ENCODE measurements at regions not wholly inside any gene's neighbourhood (a gene's known extent, or its start where the extent isn't known, plus 50 kb on each side); places are given as distances from the start of the nearest gene placed in this dataset.
"Not testable (repeated sequence)": the region's sequence is repeated elsewhere in the genome, so short reads cannot be mapped to it uniquely, and the experiment has no call there.

- no peak overlapping the region for H3K4me3 ChIP-seq (ENCODE audit: low read length)
- TF ChIP-seq, protein P1, sequence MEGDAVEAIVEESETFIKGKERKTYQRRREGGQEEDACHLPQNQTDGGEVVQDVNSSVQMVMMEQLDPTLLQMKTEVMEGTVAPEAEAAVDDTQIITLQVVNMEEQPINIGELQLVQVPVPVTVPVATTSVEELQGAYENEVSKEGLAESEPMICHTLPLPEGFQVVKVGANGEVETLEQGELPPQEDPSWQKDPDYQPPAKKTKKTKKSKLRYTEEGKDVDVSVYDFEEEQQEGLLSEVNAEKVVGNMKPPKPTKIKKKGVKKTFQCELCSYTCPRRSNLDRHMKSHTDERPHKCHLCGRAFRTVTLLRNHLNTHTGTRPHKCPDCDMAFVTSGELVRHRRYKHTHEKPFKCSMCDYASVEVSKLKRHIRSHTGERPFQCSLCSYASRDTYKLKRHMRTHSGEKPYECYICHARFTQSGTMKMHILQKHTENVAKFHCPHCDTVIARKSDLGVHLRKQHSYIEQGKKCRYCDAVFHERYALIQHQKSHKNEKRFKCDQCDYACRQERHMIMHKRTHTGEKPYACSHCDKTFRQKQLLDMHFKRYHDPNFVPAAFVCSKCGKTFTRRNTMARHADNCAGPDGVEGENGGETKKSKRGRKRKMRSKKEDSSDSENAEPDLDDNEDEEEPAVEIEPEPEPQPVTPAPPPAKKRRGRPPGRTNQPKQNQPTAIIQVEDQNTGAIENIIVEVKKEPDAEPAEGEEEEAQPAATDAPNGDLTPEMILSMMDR (conservative IDR thresholded peaks at IDR 0.05; ENCODE audit: low read length), result no peak
- DNase-seq (ENCODE audit: low read depth), result no peak
Measured at GRCh38 chr3:75337226-75337900, 326.8 kb upstream of the FRG2C start.

- H3K4me3 ChIP-seq (ENCODE audit: low read length), result no peak overlapping the region
- no peak for DNase-seq (ENCODE audit: low read depth)
- TF ChIP-seq, protein P1 (conservative IDR thresholded peaks at IDR 0.05; ENCODE audit: low read length), result no peak
Measured at GRCh38 chr3:75338342-75338741, 325.8 kb upstream of the FRG2C start.

GRCh38 chr3:75341324-75342067 lies 322.6 kb upstream of the FRG2C start:
- TF ChIP-seq, protein P1 (conservative IDR thresholded peaks at IDR 0.05; ENCODE audit: low read length), result 0 out of 2 replicates have a peak, but pooled peaks have one; percentile 7
- DNase-seq (ENCODE audit: low read depth), result peak; percentile 4
- no peak overlapping the region for H3K4me3 ChIP-seq (ENCODE audit: low read length)

GRCh38 chr3:75342425-75342824 lies 321.7 kb upstream of the FRG2C start:
- H3K4me3 ChIP-seq (ENCODE audit: low read length), result no peak overlapping the region
- TF ChIP-seq, protein P1 (conservative IDR thresholded peaks at IDR 0.05; ENCODE audit: low read length), result no peak

GRCh38 chr3:75350536-75350935 lies 313.6 kb upstream of the FRG2C start:
- not testable (repeated sequence) for DNase-seq (ENCODE audit: low read depth); H3K4me3 ChIP-seq (ENCODE audit: low read length)

More at GRCh38 chr3:75342425-75342824, 321.7 kb upstream of the FRG2C start:
- DNase-seq (ENCODE audit: low read depth), result no peak

DNA sequence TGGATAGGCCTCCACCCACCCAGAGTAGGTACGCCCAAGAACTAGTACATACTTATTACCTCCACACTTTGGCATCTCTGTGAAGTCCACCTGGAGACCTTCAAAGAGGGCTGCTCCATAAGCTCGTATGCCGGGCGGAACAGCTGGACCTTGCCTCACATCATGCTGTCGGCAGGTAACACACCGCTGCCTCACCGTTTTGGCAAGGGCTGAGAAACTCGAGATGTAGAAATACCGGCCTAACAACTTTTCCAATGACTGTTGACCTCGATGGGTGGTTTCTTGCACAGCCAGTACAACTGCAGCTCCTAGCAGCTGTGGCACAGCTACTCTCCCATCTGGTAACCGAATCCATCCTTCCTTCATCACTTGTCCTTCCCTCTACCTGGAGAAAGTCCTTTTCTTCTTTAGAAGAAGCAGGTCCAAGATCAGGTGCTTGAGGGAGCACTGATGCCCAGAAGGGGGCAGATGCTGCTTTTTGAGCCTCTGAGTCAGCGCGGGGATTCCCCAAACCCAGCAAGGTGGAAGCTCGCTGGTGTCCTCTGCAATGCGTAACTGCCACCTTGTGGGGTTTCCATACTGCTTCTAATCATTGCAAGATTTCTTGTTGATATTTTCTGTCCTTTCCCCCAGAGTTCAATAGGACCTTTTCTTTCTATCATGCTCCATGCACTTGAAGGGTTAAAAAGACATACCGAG lies 301.9 kb upstream of the FRG2C start:
- not testable (repeated sequence) for H3K4me3 ChIP-seq (ENCODE audit: low read length); DNase-seq (ENCODE audit: low read depth)

DNA sequence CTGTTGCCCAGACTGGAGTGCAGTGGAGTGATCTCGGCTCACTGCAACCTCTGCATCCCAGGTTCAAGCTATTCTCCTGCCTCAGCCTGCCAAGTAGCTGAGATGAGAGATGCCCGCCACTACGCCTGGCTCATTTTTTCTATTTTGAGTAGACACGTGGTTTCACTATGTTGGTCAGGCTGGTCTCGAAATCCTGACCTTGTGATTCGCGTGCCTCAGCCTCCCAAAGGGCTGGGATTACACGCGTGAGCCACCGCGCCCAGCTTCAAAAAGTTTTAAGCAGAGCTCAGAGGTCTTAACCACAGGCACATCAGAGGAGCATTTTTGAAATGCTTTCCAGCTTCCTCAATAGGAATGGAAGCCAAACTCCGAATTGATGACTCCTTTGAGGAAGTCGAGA lies 291.2 kb upstream of the FRG2C start:
- not testable (repeated sequence) for H3K4me3 ChIP-seq (ENCODE audit: low read length)
- DNase-seq (ENCODE audit: low read depth), result peak; percentile 61

GRCh38 chr3:75379840-75380239 lies 284.3 kb upstream of the FRG2C start:
- not testable (repeated sequence) for H3K4me3 ChIP-seq (ENCODE audit: low read length); DNase-seq (ENCODE audit: low read depth)

DNA sequence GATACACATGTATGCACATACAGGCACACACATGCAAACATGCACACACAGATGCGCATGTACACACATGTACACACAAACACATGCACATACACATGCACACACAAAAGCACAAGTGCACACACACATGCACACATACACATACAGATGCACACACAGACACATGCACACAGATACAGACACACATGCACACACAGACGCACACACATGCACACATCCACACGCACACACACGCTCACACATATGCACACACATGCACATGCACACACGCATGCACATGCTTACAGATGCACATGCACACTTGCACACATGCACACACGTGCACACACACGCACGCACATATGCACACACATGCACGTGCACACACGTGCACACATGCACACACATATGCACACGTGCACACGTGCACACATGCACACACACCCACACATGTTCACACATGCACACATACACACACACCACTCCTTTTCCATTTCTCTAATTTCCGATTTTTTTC lies 283.8 kb upstream of the FRG2C start:
- H3K4me3 ChIP-seq (ENCODE audit: low read length), result no peak overlapping the region
- DNase-seq (ENCODE audit: low read depth), result no peak
- TF ChIP-seq, protein P1 (conservative IDR thresholded peaks at IDR 0.05; ENCODE audit: low read length), result no peak

- H3K4me3 ChIP-seq (ENCODE audit: low read length); DNase-seq (ENCODE audit: low read depth): not testable (repeated sequence)
Measured at GRCh38 chr3:75384016-75384415, 280.1 kb upstream of the FRG2C start.

DNA sequence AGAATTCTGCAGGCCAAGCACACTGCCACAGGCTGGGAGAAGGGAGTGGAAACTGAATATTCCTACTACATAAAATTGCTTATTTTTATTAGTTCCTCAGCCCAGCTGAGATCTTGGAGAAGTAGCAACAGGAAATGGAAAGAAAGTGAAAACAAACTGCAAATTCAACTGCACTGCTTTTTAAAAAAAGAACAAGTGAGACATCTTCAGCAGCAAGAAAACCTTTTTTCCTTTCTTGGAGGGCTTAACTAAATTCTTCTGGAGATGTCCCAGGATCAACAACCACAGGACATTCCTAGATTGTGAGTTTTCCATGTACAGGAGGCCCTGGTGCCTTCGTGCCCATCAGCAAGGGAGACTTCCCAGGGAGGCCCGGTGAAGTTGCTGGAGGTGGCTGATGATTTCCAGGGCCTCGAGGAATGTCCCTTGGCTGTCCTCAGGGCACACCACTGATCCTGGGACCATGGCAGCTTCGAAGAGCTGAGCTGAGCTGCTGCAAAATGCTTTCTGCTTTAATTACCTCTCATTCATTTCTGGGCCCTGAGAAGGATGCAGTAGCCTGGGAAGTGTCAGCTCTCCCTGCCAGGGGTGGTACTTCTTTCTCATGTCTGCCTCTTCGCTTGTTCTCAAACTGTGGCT lies 275.5 kb upstream of the FRG2C start:
- DNase-seq (ENCODE audit: low read depth), result peak; percentile 42
- H3K4me3 ChIP-seq (ENCODE audit: low read length), result not testable (repeated sequence)

DNA sequence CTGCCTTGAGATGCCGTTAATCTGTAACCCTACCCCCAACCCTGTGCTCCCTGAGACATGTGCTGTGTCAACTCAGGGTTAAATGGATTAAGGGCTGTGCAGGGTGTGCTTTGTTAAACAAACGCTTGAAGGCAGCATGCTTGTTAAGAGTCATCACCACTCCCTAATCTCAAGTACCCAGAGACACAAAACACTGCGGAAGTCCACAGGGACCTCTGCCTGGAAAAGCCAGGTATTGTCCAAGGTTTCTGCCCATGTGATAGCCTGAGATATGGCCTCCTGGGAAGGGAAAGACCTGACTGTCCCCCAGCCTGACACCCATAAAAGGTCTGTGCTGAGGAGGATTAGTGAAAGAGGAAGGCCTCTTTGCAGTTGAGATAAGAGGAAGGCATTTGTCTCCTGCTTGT lies 270.8 kb upstream of the FRG2C start:
- H3K4me3 ChIP-seq (ENCODE audit: low read length); DNase-seq (ENCODE audit: low read depth): not testable (repeated sequence)

Measured in AG10803 (cell line).